Chondrocyte (in vitro differentiated cells): ENCODE measurements at regions not wholly inside any gene's neighbourhood (a gene's known extent, or its start where the extent isn't known, plus 50 kb on each side); places are given as distances from the start of the nearest gene placed in this dataset.

ENCODE experiments used
- DNase-seq: peaks from one replicate; pipeline ENCODE4 v3.0.0; 2021; ENCODE audit warnings: mixed read lengths, low spot score
- H3K27ac Mint-ChIP-seq: one replicate; pipeline ENCODE4 v1.8.0; 2021; ENCODE audit warnings: mild to moderate bottlenecking, moderate library complexity, mixed read lengths; ENCODE audit not compliant: unreplicated experiment
- H3K27me3 Mint-ChIP-seq: 2 replicates; pipeline ENCODE4 v1.8.0; 2021; ENCODE audit warnings: low read depth, mixed read lengths
- H3K36me3 Mint-ChIP-seq: 2 replicates; pipeline ENCODE4 v1.8.0; 2021; ENCODE audit warnings: low read depth, mixed read lengths
- H3K4me1 Mint-ChIP-seq: 2 replicates; pipeline ENCODE4 v1.8.0; 2021; ENCODE audit warnings: low read depth, mild to moderate bottlenecking, mixed read lengths
- H3K4me3 Mint-ChIP-seq: one replicate; pipeline ENCODE4 v1.8.0; 2021; ENCODE audit warnings: mild to moderate bottlenecking, moderate library complexity, mixed read lengths; ENCODE audit not compliant: unreplicated experiment
- H3K9me3 Mint-ChIP-seq: 2 replicates; pipeline ENCODE4 v1.8.0; 2021; ENCODE audit warnings: low read depth, mixed read lengths
- TF ChIP-seq, protein P1 (sequence below): fragments of 200-600 bp; sonication (generic); IDR thresholded peaks from 2 replicates; pipeline ENCODE4 v1.5.0; 2021; ENCODE audit warnings: antibody characterized with exemption, mild to moderate bottlenecking, moderate library complexity

DNA sequence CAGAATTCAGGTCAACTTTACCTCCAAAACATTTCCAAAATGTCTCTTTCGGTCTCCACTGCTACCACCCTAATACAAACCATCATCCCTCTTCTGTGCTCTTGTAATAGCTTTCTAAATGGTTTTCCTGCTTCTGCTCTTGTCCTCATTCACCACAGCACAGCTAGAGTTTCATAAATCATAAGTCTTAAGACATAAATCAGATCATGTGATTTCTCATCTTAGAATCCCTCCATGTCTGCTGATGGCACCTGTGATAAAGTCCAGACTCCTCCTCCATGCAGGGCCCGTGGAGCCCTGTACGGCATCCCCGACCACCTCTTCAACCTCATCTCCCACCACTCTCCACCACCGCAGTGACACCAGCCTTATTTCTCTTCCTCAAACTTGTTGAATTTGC, 212.3 kb upstream of the MKLN1 start:
- TF ChIP-seq, protein P1, sequence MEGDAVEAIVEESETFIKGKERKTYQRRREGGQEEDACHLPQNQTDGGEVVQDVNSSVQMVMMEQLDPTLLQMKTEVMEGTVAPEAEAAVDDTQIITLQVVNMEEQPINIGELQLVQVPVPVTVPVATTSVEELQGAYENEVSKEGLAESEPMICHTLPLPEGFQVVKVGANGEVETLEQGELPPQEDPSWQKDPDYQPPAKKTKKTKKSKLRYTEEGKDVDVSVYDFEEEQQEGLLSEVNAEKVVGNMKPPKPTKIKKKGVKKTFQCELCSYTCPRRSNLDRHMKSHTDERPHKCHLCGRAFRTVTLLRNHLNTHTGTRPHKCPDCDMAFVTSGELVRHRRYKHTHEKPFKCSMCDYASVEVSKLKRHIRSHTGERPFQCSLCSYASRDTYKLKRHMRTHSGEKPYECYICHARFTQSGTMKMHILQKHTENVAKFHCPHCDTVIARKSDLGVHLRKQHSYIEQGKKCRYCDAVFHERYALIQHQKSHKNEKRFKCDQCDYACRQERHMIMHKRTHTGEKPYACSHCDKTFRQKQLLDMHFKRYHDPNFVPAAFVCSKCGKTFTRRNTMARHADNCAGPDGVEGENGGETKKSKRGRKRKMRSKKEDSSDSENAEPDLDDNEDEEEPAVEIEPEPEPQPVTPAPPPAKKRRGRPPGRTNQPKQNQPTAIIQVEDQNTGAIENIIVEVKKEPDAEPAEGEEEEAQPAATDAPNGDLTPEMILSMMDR, result no peak
- Mint-ChIP-seq H3K4me1 (peaks cover 12% of the 10 kb centered on the region), H3K27ac (no peak overlapping the region), H3K36me3 (no peaks in the 10 kb centered on the region), H3K4me3 (no peak overlapping the region), H3K9me3 (peaks cover 3% of the 10 kb centered on the region), H3K27me3 (peaks cover 4% of the 10 kb centered on the region)
- no peak for DNase-seq

DNA sequence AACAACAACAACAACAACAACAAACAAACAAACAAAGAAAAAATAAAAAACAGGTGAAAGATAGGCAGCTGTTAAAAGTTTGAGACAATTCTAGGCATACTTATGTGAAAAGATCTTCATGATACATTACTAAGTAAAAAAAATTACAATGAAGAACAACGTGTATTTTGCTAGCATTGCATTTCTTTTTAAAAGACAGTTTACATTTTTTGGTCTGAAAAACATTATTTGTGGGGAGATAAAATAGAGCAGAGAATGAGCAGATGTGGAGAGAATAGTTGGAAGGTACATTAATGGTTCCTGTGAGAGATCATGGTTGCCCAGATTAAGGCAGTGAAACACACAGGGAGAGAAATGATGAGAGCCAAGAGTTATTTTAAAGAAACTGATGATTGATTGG, 210.2 kb upstream of the MKLN1 start:
- TF ChIP-seq, protein P1, result no peak
- Mint-ChIP-seq H3K36me3 (peaks cover 2% of the 10 kb centered on the region), H3K27me3 (peaks cover 10% of the 10 kb centered on the region), H3K27ac (no peak overlapping the region), H3K9me3 (peaks cover 6% of the 10 kb centered on the region), H3K4me3 (no peak overlapping the region), H3K4me1 (no peaks in the 10 kb centered on the region)
- DNase-seq, result no peak

DNA sequence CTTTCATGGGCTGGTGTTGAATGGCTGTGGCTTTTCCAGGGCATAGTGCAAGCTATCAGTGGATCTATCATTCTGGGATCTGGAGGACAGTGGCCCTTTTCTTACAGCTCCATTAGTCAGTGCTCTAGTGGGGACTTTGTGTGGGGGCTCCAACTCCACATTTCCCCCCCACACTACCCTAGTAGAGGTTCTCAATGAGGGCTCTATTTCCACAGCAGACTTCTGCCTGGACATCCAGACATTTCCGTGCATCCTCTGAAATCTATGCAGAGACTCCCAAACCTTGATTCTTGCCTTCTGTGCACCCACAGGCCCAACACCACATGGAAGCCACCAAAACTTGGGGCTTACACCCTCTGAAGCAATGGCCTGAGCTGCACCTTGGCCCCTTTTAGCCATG, 208.3 kb upstream of the MKLN1 start:
- TF ChIP-seq, protein P1, result no peak
- no peak for DNase-seq
- no peak overlapping the region for H3K4me3 Mint-ChIP-seq
- H3K9me3 Mint-ChIP-seq, result peaks cover 6% of the 10 kb centered on the region
- no peaks in the 10 kb centered on the region for H3K4me1 Mint-ChIP-seq
- peaks cover 2% of the 10 kb centered on the region for H3K36me3 Mint-ChIP-seq
- no peak overlapping the region for H3K27ac Mint-ChIP-seq
- peaks cover 6% of the 10 kb centered on the region for H3K27me3 Mint-ChIP-seq

DNA sequence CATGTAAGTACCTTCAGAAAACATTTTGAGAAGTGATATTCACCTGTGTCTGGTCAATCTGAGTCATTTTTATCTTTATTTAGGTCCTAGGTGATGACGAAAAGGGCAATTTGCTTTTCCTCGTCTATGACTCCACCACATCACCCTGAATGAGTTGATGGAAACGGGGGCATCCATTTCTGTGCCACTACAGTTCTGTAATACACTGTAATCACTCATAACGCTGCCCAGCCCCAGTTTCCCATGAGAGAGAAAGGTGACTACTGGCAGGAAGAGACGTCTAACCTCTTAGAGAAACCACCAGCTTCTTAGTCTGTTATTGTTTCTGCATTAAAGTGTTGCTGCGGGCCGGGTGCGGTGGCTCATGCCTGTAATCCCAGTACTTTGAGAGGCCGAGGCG, 205.3 kb upstream of the MKLN1 start:
- peaks cover 6% of the 10 kb centered on the region for H3K9me3 Mint-ChIP-seq
- TF ChIP-seq, protein P1, result no peak
- no peak overlapping the region for H3K4me3 Mint-ChIP-seq
- no peaks in the 10 kb centered on the region for H3K4me1 Mint-ChIP-seq
- H3K27me3 Mint-ChIP-seq, result peaks cover 17% of the 10 kb centered on the region
- no peak for DNase-seq
- H3K36me3 Mint-ChIP-seq, result peaks cover 2% of the 10 kb centered on the region
- no peak overlapping the region for H3K27ac Mint-ChIP-seq

DNA sequence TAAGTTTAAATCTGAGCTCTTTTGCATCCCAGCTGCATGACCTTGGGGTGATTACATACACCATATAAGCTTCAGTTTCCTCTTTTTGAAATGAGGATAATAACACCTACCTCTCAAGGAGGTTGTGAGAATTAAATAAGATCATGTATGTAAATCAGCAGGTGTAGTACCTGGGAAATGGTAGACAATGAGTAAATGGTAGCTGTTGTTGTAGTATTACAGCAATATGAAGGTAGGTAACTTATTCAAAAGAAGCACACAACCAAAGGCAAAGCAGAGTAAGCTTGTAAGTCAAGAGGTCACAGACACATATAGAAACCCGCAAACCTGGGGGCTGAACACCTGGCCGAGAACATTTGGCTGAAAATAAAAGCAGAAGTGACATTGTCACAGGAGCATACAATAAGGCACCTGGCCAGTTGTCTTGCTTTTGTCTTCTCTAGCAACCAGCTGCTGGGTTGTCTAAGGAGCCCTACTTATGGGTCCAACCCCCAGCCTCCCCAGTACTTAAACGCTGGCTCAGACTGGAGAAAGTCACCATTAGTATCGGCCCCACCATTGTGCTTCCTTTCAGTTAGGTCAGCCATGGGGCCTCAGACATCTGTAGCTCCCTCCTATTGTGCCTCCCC, 203.6 kb upstream of the MKLN1 start:
- Mint-ChIP-seq H3K9me3 (peaks cover 5% of the 10 kb centered on the region), H3K36me3 (peaks cover 2% of the 10 kb centered on the region), H3K27ac (no peak overlapping the region), H3K4me3 (no peak overlapping the region), H3K27me3 (peaks cover 20% of the 10 kb centered on the region), H3K4me1 (no peaks in the 10 kb centered on the region)
- DNase-seq, result no peak
- TF ChIP-seq, protein P1, result no peak
